ENCODE measurements at regions not wholly inside any gene's neighbourhood (a gene's known extent, or its start where the extent isn't known, plus 50 kb on each side); places are given as distances from the start of the nearest gene placed in this dataset.

DNA sequence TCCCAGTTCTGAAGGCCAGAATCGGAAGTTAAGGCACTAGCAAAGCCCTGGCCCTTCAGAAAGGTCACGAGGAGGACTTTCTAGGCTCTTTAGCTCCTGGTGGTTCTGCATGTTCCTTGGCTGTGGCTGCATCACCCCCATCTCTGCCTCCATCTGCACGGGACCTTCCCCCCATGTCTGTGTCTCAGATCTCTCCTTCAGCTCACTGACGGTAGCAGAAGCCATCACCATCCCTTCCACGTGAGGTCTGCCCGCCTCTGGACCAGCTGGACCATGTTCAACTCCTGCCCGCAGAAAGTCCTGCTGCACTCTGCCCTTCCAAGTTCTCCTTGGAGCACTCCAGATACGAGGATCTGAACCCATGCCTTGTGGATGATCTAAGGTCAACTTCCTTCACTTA is 242.9 kb upstream of the IRX1 start:
- TF ChIP-seq POLR2A (IDR thresholded peaks at IDR 0.05) = no peak
- TF ChIP-seq, protein P1, sequence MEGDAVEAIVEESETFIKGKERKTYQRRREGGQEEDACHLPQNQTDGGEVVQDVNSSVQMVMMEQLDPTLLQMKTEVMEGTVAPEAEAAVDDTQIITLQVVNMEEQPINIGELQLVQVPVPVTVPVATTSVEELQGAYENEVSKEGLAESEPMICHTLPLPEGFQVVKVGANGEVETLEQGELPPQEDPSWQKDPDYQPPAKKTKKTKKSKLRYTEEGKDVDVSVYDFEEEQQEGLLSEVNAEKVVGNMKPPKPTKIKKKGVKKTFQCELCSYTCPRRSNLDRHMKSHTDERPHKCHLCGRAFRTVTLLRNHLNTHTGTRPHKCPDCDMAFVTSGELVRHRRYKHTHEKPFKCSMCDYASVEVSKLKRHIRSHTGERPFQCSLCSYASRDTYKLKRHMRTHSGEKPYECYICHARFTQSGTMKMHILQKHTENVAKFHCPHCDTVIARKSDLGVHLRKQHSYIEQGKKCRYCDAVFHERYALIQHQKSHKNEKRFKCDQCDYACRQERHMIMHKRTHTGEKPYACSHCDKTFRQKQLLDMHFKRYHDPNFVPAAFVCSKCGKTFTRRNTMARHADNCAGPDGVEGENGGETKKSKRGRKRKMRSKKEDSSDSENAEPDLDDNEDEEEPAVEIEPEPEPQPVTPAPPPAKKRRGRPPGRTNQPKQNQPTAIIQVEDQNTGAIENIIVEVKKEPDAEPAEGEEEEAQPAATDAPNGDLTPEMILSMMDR (IDR thresholded peaks at IDR 0.05) = no peak

Measured in thyroid gland (tissue), 4 donors.